ENCODE measurements at regions not wholly inside any gene's neighbourhood (a gene's known extent, or its start where the extent isn't known, plus 50 kb on each side); places are given as distances from the start of the nearest gene placed in this dataset.

DNA sequence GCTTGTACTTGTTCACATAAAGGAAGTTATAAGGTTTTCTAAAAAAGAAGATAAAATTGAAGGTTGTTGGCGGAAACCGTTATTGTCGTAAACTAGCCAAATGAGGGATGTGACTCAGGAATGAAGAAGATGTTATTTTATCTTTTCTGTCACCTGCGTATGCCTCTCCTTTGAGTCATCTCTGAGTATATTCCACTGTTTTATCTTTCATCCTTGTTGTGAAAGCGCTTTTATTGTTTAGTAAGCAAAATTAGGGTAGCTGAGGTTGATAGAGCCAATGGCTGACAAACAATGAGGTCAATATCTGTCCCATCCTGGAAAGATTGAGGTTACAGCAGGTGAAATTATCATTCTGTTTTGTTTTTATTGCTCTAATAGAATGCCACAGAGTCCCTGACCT is 105.0 kb downstream of the TUSC1 start:
- H3K9me1 ChIP-seq (ENCODE audit: insufficient read depth, low read length), result no peaks in the 10 kb centered on the region
- CTCF ChIA-PET, result no interaction called here

More for the DNA sequence above, 105.0 kb downstream of the TUSC1 start:
- 100% methylated on average over 1 of the region's 5 CpGs; no CpG with 5 or more reads in 1 of the 2 experiments for WGBS, 2 experiments (ENCODE audit: extremely low coverage in 2 of 2, insufficient read length in 1 of 2)
- H4K91ac ChIP-seq (ENCODE audit: insufficient read depth, low read depth, low read length), result no peak overlapping the region
- H2BK5ac ChIP-seq (ENCODE audit: low read depth, low read length, poor library complexity, severe bottlenecking), result no peak overlapping the region
- no peak overlapping the region for H2BK15ac ChIP-seq (ENCODE audit: low read depth, low read length)
- H3K18ac ChIP-seq (ENCODE audit: low read depth, low read length), result no peak overlapping the region
- H3K79me1 ChIP-seq (ENCODE audit: low read depth in 1 of 2, low read length in 2 of 2), result no peaks in the 10 kb centered on the region
- H3K27me3 ChIP-seq (ENCODE audit: control insufficient read depth, insufficient read depth, low read length), result no peaks in the 10 kb centered on the region
- H4K5ac ChIP-seq (ENCODE audit: low read depth, low read length), result no peak overlapping the region
- DNase-seq, result no peak
- H3K4me1 ChIP-seq (ENCODE audit: control insufficient read depth, insufficient read depth, low read length), result no peaks in the 10 kb centered on the region
- no peak overlapping the region for H3K14ac ChIP-seq (replicated peaks; ENCODE audit: low read depth, low read length)
- TF ChIP-seq CEBPB (IDR thresholded peaks at IDR 0.05; ENCODE audit: low read depth, low read length) (no peak), FOS (IDR thresholded peaks at IDR 0.05; ENCODE audit: low read depth, low read length) (no peak), RCOR1 (IDR thresholded peaks at IDR 0.05; ENCODE audit: insufficient replicate concordance, low read length) (no peak), BHLHE40 (IDR thresholded peaks at IDR 0.05; ENCODE audit: low read depth, low read length) (no peak), CHD1 (IDR thresholded peaks at IDR 0.05; ENCODE audit: low read depth, low read length) (no peak), MAFK (IDR thresholded peaks at IDR 0.05; ENCODE audit: low read depth, low read length) (peak; percentile 43; the same call in 1 of the 2 replicates), MAZ (IDR thresholded peaks at IDR 0.05; ENCODE audit: borderline replicate concordance, low read depth, low read length) (no peak)
- TF ChIP-seq, protein P1, sequence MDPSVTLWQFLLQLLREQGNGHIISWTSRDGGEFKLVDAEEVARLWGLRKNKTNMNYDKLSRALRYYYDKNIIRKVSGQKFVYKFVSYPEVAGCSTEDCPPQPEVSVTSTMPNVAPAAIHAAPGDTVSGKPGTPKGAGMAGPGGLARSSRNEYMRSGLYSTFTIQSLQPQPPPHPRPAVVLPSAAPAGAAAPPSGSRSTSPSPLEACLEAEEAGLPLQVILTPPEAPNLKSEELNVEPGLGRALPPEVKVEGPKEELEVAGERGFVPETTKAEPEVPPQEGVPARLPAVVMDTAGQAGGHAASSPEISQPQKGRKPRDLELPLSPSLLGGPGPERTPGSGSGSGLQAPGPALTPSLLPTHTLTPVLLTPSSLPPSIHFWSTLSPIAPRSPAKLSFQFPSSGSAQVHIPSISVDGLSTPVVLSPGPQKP (IDR thresholded peaks at IDR 0.05; ENCODE audit: borderline replicate concordance, low read depth, low read length), result no peak
- BruUV-seq (replicated peaks), result no TSS peak
- no peaks in the 10 kb centered on the region for H3K36me3 ChIP-seq (ENCODE audit: control insufficient read depth, insufficient read depth, low read length)
- H3K27ac ChIP-seq (ENCODE audit: insufficient read depth, low read length), result no peak overlapping the region
- no peak overlapping the region for H3K23ac ChIP-seq (ENCODE audit: low read depth, low read length)
- H3K4me3 ChIP-seq (ENCODE audit: insufficient read depth, low read depth, low read length), result no peak overlapping the region
- H4K20me1 ChIP-seq (ENCODE audit: insufficient read depth, low read length), result no peaks in the 10 kb centered on the region
- H2AK9ac ChIP-seq (replicated peaks; ENCODE audit: low read depth, low read length, poor library complexity), result no peak overlapping the region
- in situ Hi-C loops (cut with MboI; ENCODE audit: low sequenced_read_pairs) (no loop called here), intact Hi-C loops (cut with micrococcal nuclease) (no loop called here), dilution Hi-C loops (cut with HindIII; ENCODE audit: low sequenced_read_pairs, unreplicated experiment) (no loop called here)
- H3K9me3 ChIP-seq (ENCODE audit: control insufficient read depth, insufficient read depth, low read length), result peaks cover 2% of the 10 kb centered on the region; the same call in 1 of the 2 replicates
- H3K56ac ChIP-seq (ENCODE audit: extremely low read depth, insufficient read depth, low read length), result no peak overlapping the region
- no peak overlapping the region for H4K8ac ChIP-seq (ENCODE audit: low read depth in 2 of 2, low read length in 2 of 2)
- no peak for ATAC-seq (ENCODE audit: low read depth)
- H2AK5ac ChIP-seq (ENCODE audit: low read depth, low read length), result no peak overlapping the region
- no peak overlapping the region for H3K4ac ChIP-seq (ENCODE audit: low read depth, low read length)
- POLR2A ChIA-PET (ENCODE audit: unreplicated experiment), result no interaction called here
- no peak overlapping the region for H2BK120ac ChIP-seq (ENCODE audit: low read depth, low read length)
- H2BK20ac ChIP-seq (ENCODE audit: low read depth, low read length), result no peak overlapping the region
- no peak overlapping the region for H3K4me2 ChIP-seq (ENCODE audit: low read depth, low read length)
- no peak overlapping the region for H3K9ac ChIP-seq (ENCODE audit: low read depth, low read length)
- no peak overlapping the region for H2AFZ ChIP-seq (replicated peaks; ENCODE audit: low read length, poor library complexity)

Measured in IMR-90 (cell line).